Activated CD4-positive, alpha-beta T cell treated with anti-CD3 and anti-CD28 coated beads, Interleukin-2, amount 50 U/mL, for 48 hours (primary cell): ENCODE measurements at regions not wholly inside any gene's neighbourhood (a gene's known extent, or its start where the extent isn't known, plus 50 kb on each side); places are given as distances from the start of the nearest gene placed in this dataset.

Source experiments
- DNase-seq, 2 experiments: peaks; one replicate each; pipeline ENCODE4 v3.0.0-alpha.2; 2020

DNA sequence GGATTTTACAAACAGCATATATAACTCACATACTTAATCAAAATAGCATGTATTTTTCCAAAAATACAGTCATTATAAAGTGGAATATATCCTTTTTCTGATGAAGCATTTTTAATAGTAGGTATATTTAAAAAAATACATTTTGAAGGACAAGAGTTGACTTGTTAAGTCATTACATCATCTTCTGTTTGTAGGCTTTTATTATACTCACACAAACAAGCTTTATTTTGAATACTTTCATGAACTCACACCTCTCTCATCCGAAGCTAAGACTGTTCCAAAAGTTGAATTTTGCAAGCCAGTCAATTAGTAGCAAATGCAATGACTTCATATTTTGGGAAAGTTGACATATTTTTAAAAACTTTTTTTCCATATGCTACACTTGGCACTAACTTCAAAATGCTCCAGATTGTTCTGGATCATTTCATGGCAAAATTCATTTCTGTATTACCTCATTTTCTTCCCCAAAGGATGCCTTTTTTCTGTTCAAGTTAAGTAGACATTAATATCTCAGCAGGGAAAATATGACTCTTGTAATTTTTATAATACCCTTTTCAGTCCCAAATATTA, 68.5 kb upstream of the WDR75 start:
- DNase-seq, result no peak

DNA sequence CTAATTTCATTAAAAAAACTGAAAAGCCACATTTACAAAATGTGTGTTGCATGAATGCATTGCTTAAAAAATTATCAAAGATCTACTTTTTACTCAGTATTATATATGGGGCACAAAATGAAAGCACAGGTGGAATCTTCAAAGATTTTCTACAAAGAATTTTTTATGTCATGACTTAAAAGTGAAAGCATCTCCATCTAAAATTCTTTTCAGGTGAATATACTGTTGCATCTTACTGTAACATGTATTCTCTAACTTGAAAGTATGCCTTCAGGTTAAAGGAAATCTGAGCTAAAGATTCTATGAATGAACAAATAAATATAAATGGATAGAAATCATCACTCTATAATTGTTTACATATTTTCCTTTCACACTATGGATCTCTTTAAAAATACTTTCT, 66.8 kb upstream of the WDR75 start:
- DNase-seq, result no peak

DNA sequence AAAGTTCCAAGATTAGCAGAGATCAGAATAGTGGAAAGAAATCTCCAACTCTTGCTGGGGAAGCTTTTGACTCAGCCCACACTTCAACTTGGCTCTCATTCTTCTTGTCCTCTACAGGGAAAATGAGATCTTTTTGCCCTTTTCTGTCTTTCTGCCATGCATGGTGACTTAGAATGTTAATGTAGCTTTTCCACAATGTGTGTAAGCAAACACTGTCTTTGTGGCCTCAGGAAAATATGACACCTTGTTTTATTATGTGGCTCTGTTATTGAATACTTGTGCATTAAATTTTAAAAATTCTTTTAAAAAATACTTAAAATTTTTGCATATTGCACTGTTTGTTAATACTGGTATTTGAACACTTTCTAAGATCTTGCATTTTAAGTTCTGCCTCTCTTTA, 65.4 kb upstream of the WDR75 start:
- DNase-seq, result no peak

DNA sequence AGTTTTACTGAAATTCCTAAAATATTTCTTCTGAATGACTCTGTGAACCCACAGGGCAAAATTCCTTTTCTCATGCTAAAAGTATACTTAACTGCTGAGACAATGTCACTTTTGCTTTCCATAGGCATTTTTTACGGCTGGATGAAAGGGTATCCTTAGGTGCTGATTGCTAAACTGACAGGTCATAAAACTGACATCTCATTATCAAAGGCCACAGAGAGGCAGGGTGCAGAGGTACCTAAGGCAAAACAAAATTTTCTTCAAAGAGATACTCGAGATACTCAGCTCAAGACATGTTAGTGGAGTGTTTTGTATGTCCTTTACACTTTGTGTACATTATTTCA, 62.0 kb upstream of the WDR75 start:
- no peak for DNase-seq

DNA sequence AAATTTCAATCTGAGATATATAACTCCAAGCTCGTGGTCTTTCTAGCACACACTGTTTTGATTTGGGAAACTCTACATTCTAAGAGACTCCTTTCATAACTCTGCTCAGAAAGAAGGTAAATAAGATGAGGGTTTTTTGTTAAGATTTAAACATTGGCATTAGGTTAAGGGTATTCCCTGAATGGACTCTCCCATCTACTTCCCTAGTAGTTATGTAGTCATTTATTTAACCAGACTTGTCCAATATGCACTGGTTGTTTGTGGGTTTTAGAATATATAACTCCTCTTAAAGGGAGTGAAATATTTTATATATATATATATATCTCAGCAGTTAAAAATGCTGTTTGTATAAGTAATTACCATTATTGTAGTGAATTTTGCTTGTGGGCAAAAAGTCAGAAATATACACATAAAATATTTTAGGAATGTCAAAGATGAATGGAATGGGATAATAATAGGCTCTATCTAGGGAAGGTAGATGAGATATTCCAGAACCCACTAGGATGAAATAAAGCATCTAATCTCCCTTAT, 61.5 kb upstream of the WDR75 start:
- DNase-seq, result no peak

DNA sequence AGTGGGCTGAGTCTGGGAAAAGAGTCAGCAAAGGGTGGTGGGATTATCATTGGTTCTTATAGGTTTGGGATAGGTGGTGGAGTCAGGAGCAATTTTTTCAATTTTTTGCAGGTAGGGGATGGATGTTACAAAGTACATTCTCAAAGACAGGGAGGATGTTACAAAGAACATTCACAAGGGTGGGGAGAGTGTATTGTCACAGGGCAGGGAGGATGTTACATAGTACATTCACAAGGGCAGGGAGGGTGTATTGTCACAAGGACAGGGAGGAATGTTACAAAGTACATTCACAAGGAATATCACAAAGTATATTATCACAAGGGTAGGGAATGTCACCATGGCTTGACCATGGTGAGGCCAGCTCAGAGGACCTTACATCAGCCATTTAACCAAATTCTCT, 58.6 kb upstream of the WDR75 start:
- no peak for DNase-seq

DNA sequence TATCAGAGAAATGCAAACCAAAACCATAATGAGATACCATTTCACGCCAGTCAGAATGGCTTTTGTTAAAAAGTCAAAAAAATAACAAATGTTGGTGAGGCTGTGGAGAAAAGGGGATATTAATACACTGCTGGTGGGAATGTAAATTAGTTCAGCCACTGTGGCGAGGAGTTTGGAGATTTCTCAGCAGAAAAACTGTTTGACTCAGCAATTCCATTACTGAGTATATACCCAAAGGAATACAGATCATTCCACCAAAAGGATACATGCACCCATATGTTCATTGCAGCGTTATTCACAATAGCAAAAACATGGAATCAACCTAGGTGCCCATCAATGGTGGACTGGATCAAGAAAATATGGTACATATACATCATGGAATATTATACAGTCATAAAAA, 54.5 kb upstream of the WDR75 start:
- DNase-seq, result no peak

DNA sequence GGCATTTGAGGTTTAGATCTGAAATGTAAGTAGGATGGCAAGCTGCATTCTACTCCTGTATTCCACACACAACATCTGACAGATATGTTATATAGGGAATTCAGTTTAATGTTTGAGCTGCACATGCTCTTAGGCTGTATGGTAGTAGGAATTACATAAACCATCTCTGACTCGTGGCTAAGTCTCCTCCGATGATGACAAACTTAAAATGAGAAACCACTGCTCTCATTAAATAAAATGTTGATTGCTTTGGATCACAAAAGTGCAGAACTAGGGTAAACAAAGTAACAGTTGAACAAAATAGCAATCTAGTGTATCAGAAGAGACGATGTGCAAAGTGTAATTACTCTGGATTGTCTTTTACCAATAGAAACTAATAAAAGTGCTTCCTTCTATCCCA, 50.1 kb upstream of the WDR75 start:
- no peak for DNase-seq
